GM23338 (cell line): ENCODE measurements at regions not wholly inside any gene's neighbourhood (a gene's known extent, or its start where the extent isn't known, plus 50 kb on each side); places are given as distances from the start of the nearest gene placed in this dataset.

Source experiments
- CTCF ChIP-seq, 2 experiments: fragments of 200-600 bp in 1 of 2; sonication (generic) in 1 of 2; conservative IDR thresholded peaks; 2 replicates each; pipeline versions ENCODE4 v1.5.1 to v1.6.1; 2016 to 2017; ENCODE audit warnings: antibody characterized with exemption in 2 of 2, low read depth in 2 of 2, mild to moderate bottlenecking in 2 of 2, moderate library complexity in 1 of 2
- EZH2 ChIP-seq: fragments of 200-600 bp; sonication (generic); IDR thresholded peaks from one replicate; pipeline ENCODE4 v1.8.0; 2017; ENCODE audit warnings: antibody characterized with exemption, mild to moderate bottlenecking, low read depth; ENCODE audit not compliant: unreplicated experiment
- EZH2phosphoT487 ChIP-seq: fragments of 200-600 bp; sonication (generic); IDR thresholded peaks from one replicate; pipeline ENCODE4 v1.8.1; 2018; ENCODE audit warnings: antibody characterized with exemption; ENCODE audit not compliant: unreplicated experiment
- JUNB ChIP-seq: IDR thresholded peaks from one replicate; pipeline ENCODE4 v1.6.1; 2016; ENCODE audit warnings: antibody characterized with exemption; ENCODE audit not compliant: unreplicated experiment
- POLR2AphosphoS5 ChIP-seq: IDR thresholded peaks from 2 replicates; pipeline ENCODE4 v1.6.1; 2016; ENCODE audit warnings: antibody characterized with exemption, low read depth
- STAT1 ChIP-seq: IDR thresholded peaks from one replicate; pipeline ENCODE4 v1.6.1; 2016; ENCODE audit warnings: antibody characterized with exemption; ENCODE audit not compliant: unreplicated experiment
- TF ChIP-seq, protein P1 (sequence below): IDR thresholded peaks from 2 replicates; pipeline ENCODE4 v1.6.1; 2016; ENCODE audit warnings: antibody characterized with exemption

DNA sequence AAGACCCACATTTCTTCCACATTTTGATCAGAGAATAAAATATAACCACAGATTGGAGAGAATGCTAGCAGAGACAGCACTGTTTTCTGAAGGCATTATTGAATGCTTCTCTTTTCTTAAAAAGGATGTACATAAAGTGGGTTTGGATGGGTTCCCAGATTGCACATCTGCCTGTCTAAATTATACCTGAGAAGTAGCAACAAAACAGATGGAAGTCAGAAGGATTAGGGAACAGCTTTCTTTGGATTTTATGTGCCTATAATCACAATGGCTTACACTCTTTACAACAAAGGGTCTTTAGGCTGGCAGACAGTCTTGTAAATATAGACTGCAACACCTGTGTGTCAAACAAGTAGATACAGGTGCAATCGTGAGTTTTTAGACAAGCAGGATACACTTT, 622.2 kb upstream of the MANEA start:
- TF ChIP-seq JUNB (no peak), CTCF (conservative IDR thresholded peaks at IDR 0.05; ENCODE audit: low read depth in 2 of 2) (no peak), EZH2 (no peak), POLR2AphosphoS5 (no peak), EZH2phosphoT487 (no peak), STAT1 (no peak)
- TF ChIP-seq, protein P1, sequence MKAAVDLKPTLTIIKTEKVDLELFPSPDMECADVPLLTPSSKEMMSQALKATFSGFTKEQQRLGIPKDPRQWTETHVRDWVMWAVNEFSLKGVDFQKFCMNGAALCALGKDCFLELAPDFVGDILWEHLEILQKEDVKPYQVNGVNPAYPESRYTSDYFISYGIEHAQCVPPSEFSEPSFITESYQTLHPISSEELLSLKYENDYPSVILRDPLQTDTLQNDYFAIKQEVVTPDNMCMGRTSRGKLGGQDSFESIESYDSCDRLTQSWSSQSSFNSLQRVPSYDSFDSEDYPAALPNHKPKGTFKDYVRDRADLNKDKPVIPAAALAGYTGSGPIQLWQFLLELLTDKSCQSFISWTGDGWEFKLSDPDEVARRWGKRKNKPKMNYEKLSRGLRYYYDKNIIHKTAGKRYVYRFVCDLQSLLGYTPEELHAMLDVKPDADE = no peak
